ENCODE measurements at regions not wholly inside any gene's neighbourhood (a gene's known extent, or its start where the extent isn't known, plus 50 kb on each side); places are given as distances from the start of the nearest gene placed in this dataset.

DNA sequence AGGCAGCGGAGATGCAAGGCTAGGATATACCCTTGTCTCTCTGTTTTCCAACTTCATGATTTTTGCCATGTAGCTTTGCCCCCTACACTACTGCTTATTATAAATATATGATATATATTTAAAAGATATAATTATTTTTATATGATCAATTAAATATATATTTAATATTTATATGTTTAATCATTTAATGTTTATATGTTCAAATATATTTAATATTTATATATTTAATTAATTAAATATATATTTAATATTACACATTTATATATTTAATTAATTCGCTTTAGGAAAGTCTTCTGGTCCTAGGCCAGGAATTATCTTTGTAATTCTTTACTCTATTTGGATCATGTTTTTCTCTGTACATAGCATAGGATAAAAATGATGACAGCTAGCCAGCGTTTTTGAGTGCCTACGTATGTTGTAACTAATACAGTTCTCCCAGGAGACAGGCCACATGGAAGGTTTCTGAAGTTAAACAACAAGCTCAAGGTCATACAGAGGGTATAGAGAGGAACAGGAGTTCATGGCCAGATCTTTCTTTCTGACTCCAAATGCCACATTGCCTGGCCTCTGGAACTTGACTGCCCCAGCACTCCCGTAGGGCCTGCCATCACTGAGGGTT lies 192.5 kb downstream of the KCNA5 start:
- Mint-ChIP-seq H3K4me3 (no peak overlapping the region), H3K27ac (no peak overlapping the region), H3K4me1 (no peaks in the 10 kb centered on the region), H3K9me3 (no peaks in the 10 kb centered on the region), H3K36me3 (ENCODE audit: low read depth) (no peaks in the 10 kb centered on the region), H3K27me3 (no peaks in the 10 kb centered on the region)
- no peak for DNase-seq
- intact Hi-C loops (cut with micrococcal nuclease) = no loop called here

DNA sequence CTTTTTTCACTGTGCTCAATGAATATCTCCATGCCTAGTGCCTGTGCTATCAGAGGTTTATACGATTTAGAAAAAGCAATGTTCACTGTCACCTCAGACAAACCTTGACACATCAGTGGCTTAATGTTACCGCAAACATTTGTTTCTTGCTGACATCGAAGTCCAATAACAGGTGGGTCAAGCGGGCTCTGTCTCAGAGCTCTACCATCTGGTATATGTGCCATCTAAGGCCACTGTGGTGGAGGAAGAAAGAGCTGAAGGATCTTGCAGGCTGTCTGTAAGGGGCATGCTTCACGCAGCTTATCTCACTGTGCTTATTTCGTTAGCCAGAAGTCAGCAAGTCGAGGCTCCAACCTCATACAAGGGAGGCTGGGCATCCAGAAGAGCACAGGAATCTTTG lies 189.5 kb upstream of the NTF3 start:
- no peak overlapping the region for H3K4me3 Mint-ChIP-seq
- H3K4me1 Mint-ChIP-seq = no peaks in the 10 kb centered on the region
- H3K9me3 Mint-ChIP-seq = no peaks in the 10 kb centered on the region
- no peaks in the 10 kb centered on the region for H3K36me3 Mint-ChIP-seq (ENCODE audit: low read depth)
- DNase-seq = no peak
- intact Hi-C loops (cut with micrococcal nuclease) = no loop called here
- no peaks in the 10 kb centered on the region for H3K27me3 Mint-ChIP-seq
- H3K27ac Mint-ChIP-seq = no peak overlapping the region

DNA sequence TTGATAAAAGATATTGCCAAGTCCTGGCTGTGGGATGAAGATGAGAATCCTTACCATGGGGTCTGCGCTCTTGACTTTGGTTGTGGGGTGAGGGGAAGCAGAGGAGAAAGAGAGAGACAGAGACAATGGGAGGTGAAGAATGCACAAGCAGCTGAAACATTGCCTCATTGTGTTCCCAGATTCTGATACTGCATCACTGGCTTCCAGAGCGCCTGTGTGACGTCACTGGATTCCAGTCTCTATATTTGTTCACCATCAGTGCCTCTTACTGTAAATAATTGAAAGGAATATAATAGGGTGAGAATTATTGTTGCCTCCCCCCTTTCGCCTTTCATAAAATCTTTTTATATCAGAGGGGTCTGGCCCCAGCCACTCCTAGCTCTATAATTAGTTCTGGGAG lies 188.9 kb upstream of the NTF3 start:
- H3K4me3 Mint-ChIP-seq = no peak overlapping the region
- H3K27me3 Mint-ChIP-seq = no peaks in the 10 kb centered on the region
- intact Hi-C loops (cut with micrococcal nuclease) = no loop called here
- no peaks in the 10 kb centered on the region for H3K36me3 Mint-ChIP-seq (ENCODE audit: low read depth)
- H3K27ac Mint-ChIP-seq = no peak overlapping the region
- no peaks in the 10 kb centered on the region for H3K9me3 Mint-ChIP-seq
- no peak for DNase-seq
- no peaks in the 10 kb centered on the region for H3K4me1 Mint-ChIP-seq

DNA sequence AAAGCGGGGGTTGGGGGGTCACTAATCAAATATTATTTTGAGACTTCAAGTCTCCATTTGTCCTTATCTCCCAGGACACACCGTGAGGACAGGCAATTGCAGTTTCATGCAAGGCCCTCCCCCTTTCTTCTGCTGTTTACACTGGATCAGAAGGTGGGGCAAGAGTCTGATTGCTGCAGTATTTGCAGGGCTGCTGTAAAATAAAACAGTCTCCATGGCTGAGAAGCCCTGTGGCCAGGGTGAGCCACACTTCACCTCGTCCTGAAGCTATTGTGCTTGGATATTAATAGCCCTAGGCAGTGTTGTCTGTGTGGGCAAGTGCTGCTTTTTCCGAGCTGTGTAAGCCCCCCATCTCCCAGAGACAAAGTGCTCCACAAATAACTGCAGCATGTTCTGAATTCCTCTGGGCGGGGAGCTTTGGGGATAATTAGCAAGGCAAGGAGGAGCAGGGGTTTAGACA lies 187.4 kb upstream of the NTF3 start:
- Mint-ChIP-seq H3K27me3 (no peaks in the 10 kb centered on the region), H3K4me3 (no peak overlapping the region), H3K36me3 (ENCODE audit: low read depth) (no peaks in the 10 kb centered on the region), H3K4me1 (no peaks in the 10 kb centered on the region), H3K27ac (no peak overlapping the region), H3K9me3 (no peaks in the 10 kb centered on the region)
- no peak for DNase-seq
- intact Hi-C loops (cut with micrococcal nuclease) = no loop called here

DNA sequence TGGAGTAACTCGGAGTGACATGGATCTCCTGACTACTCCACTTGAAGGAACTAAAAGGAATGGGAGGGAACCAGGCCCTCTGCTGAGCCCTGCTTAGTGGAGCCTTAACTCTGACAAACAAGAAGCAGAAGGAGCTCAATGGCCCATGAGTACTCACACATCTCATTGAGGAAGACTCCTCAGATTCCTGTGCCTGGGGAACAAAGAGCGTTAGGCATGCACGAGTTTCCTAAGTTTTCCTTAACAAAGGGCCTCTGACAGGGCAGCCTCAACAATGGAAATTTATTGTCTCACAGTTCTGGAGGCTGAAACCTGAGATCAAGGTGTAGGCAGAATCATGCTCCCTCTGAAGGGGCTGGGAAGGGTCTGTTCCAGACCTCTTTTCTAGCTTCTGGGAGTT lies 185.7 kb upstream of the NTF3 start:
- no peak for DNase-seq
- H3K27ac Mint-ChIP-seq = no peak overlapping the region
- H3K36me3 Mint-ChIP-seq (ENCODE audit: low read depth) = no peaks in the 10 kb centered on the region
- H3K4me1 Mint-ChIP-seq = no peaks in the 10 kb centered on the region
- H3K4me3 Mint-ChIP-seq = no peak overlapping the region
- intact Hi-C loops (cut with micrococcal nuclease) = no loop called here
- no peaks in the 10 kb centered on the region for H3K27me3 Mint-ChIP-seq
- H3K9me3 Mint-ChIP-seq = no peaks in the 10 kb centered on the region

DNA sequence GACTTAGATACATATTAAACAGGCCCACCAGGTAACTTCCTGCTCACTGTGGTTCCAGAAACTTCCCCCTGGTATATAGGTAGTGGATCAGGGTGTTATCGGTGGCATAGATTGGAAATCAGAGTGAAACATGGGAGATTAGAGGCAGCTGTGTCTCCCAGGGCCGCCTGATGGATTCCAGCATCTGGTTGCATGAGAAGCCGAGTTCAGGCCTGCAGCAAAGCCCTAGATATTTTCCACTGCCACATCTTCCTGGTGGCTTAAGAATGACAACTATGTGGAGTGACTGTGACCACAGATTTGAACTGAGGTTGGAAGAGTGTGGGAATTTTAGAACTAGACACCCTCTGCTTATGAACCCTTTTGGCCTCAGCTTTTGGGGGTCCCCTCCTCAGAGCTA lies 184.8 kb upstream of the NTF3 start:
- no peak overlapping the region for H3K27ac Mint-ChIP-seq
- H3K27me3 Mint-ChIP-seq = no peaks in the 10 kb centered on the region
- no peaks in the 10 kb centered on the region for H3K9me3 Mint-ChIP-seq
- no peak overlapping the region for H3K4me3 Mint-ChIP-seq
- no peak for DNase-seq
- intact Hi-C loops (cut with micrococcal nuclease) = no loop called here
- H3K36me3 Mint-ChIP-seq (ENCODE audit: low read depth) = no peaks in the 10 kb centered on the region
- H3K4me1 Mint-ChIP-seq = no peaks in the 10 kb centered on the region

DNA sequence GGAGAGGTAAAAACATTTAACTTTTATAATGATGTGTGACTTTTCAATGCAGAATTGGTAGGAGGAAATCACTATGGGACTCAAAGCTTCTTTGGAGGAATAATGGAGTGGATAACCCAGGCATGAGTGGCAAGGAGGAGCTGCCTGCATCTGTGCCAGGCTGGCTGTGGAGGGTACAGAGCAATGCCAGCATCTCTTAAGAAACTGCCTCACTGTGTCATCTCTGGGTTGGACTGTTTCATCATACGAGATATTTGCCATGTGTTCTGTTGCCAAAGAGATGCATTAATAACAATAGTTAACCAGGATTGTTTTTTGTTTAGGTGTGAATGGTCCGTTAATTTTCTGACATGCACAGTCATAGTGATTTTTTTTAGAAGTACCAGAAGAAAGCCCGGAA lies 183.7 kb upstream of the NTF3 start:
- Mint-ChIP-seq H3K27me3 (no peaks in the 10 kb centered on the region), H3K27ac (no peak overlapping the region), H3K4me3 (no peak overlapping the region), H3K36me3 (ENCODE audit: low read depth) (no peaks in the 10 kb centered on the region), H3K4me1 (no peaks in the 10 kb centered on the region), H3K9me3 (no peaks in the 10 kb centered on the region)
- intact Hi-C loops (cut with micrococcal nuclease) = no loop called here
- DNase-seq = no peak

DNA sequence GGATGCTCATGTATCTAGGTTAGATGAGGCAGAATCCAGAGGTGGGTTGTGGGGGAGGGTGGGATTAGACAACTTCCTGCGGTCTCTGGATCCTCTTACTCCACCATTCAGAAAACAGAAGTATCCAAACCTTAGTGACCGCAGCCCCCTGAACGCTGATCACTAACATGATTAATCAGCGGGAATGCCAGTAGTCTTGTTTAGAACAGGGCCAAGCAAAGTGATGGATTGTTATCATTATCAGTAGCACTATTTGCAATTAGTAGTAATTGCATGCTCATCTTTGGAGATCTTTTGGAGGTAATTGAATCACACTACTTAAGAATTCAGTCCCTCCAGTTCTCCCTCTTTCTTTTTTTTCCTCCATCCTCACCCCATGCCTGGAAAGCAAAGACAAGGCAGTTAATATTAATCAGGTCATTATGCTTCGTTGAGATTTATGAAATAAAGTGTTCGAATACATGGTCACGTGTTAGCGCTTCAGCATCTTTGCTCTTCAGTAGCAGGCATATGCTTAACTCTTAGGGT lies 182.8 kb upstream of the NTF3 start:
- H3K4me3 Mint-ChIP-seq = no peak overlapping the region
- H3K4me1 Mint-ChIP-seq = no peaks in the 10 kb centered on the region
- no peaks in the 10 kb centered on the region for H3K36me3 Mint-ChIP-seq (ENCODE audit: low read depth)
- intact Hi-C loops (cut with micrococcal nuclease) = no loop called here
- H3K9me3 Mint-ChIP-seq = no peaks in the 10 kb centered on the region
- H3K27ac Mint-ChIP-seq = no peak overlapping the region
- DNase-seq = no peak
- no peaks in the 10 kb centered on the region for H3K27me3 Mint-ChIP-seq

DNA sequence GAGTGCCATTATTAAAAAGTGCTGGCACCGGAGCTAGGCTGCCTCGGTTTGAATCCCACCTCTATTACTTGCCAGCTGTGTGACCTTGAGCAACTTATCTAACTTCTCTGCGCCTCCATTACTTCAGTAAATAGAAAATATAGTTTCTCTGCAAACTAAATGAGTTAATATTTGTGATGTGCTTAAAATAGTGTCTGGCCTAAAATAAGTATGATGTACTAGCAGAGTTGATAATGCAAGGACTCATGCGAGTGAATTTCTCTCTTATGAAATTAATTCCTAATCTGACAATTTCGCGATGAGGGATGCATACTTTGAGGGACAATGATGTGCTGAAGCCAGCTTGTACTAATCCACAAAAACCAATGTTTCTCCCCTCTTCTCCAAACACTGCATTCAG lies 180.8 kb upstream of the NTF3 start:
- DNase-seq = no peak
- intact Hi-C loops (cut with micrococcal nuclease) = no loop called here
- H3K9me3 Mint-ChIP-seq = no peaks in the 10 kb centered on the region
- no peaks in the 10 kb centered on the region for H3K36me3 Mint-ChIP-seq (ENCODE audit: low read depth)
- H3K27me3 Mint-ChIP-seq = no peaks in the 10 kb centered on the region
- H3K27ac Mint-ChIP-seq = no peak overlapping the region
- H3K4me3 Mint-ChIP-seq = no peak overlapping the region
- no peaks in the 10 kb centered on the region for H3K4me1 Mint-ChIP-seq

DNA sequence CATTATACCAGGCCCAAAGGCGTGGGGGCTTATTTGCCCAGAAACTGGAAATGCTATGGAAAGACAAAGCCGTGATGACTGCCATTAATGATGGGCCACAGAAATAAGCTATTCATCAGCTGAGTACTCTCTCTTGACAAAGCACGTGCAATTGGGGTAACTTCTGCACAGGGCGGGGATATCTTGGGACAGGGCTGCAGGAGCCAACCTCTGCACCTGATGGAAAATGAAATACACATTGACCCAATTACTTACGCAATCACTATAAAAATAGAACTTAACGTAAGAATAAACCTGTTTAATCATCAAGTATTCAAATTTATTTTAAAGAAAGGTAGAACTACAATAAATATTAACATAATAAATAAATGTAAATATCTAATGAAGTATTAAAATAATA lies 180.1 kb upstream of the NTF3 start:
- Mint-ChIP-seq H3K27ac (no peak overlapping the region), H3K9me3 (no peaks in the 10 kb centered on the region), H3K4me3 (no peak overlapping the region), H3K36me3 (ENCODE audit: low read depth) (no peaks in the 10 kb centered on the region), H3K27me3 (no peaks in the 10 kb centered on the region), H3K4me1 (no peaks in the 10 kb centered on the region)
- intact Hi-C loops (cut with micrococcal nuclease) = no loop called here
- no peak for DNase-seq

DNA sequence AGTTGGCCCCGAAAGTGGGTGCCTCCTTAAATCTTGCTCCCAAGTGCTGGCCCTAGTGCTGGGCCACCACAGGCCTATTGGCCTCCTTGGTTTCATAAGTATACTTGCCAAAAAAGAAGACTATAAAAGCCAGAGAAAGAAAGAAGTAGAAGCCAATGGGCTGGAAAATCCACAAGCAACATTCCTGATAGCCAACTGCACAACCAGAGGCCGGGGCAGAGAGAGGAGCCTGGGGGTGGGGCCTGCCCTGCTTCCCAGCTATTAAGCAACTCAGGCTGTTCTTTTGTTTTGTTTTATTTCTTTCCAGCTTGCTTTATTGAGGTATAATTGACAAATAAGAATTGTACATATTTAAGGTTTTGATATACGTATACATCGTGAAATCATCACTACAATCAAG lies 177.2 kb upstream of the NTF3 start:
- no peaks in the 10 kb centered on the region for H3K9me3 Mint-ChIP-seq
- H3K4me1 Mint-ChIP-seq = no peaks in the 10 kb centered on the region
- intact Hi-C loops (cut with micrococcal nuclease) = no loop called here
- no peak overlapping the region for H3K27ac Mint-ChIP-seq
- DNase-seq = no peak
- H3K27me3 Mint-ChIP-seq = no peaks in the 10 kb centered on the region
- H3K36me3 Mint-ChIP-seq (ENCODE audit: low read depth) = no peaks in the 10 kb centered on the region
- H3K4me3 Mint-ChIP-seq = no peak overlapping the region

DNA sequence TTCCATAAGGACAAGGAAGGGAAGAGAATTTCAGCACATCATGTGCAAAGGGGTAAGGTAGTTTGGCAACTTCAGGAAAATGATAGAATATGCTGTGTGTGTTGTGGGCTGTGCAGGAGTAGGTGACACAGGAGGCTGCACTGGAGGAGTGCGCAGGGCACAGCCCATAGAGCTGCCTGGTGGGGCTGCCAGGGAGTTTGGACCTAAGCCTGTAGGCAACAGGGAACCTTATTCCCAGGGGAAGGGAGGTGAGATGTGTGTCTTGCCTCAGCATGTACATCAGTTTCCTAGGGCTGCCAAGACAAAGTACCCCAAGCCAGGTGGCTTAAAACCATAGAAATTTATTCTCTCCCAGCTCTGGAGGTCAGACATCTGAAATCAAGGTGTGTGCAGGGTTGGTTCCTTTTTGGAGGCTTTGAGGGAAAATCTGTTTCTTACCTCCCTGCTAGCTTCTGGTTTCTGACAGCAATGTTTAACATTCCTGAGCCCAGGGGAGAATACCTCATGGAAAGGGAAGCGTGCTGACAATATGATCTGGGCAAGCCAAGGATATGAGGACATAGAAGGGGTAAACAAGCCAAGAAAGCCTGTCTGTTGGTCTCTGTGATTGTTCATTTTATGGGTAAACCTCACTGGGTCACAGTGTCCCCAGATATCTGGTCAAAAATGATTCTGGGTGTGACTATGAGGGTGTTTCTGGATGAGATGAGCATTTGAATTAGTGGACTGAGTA lies 174.0 kb upstream of the NTF3 start:
- Mint-ChIP-seq H3K4me3 (no peak overlapping the region), H3K27me3 (no peaks in the 10 kb centered on the region), H3K27ac (no peak overlapping the region), H3K9me3 (no peaks in the 10 kb centered on the region), H3K4me1 (no peaks in the 10 kb centered on the region), H3K36me3 (ENCODE audit: low read depth) (no peaks in the 10 kb centered on the region)
- no peak for DNase-seq
- intact Hi-C loops (cut with micrococcal nuclease) = no loop called here

DNA sequence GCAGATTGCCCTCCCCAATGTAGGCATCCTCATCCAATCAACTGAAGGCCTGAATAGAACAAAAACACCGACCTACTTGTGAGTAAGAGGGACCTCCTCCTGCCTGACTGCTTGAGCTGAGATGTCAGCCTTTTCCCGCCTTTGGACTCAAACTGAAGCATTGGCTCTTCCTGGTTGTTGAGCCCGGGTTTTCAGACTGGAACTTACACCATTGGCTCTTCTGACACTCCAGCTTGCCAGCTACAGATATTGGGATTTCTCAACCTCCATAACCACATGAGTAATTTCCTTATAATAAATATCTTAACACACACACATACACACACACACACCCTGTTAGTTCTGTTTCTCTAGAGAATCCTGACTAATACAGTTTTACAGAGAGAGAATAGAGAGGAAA lies 173.4 kb upstream of the NTF3 start:
- H3K4me1 Mint-ChIP-seq = no peaks in the 10 kb centered on the region
- no peaks in the 10 kb centered on the region for H3K36me3 Mint-ChIP-seq (ENCODE audit: low read depth)
- DNase-seq = no peak
- intact Hi-C loops (cut with micrococcal nuclease) = no loop called here
- no peak overlapping the region for H3K4me3 Mint-ChIP-seq
- no peaks in the 10 kb centered on the region for H3K27me3 Mint-ChIP-seq
- no peaks in the 10 kb centered on the region for H3K9me3 Mint-ChIP-seq
- H3K27ac Mint-ChIP-seq = no peak overlapping the region

DNA sequence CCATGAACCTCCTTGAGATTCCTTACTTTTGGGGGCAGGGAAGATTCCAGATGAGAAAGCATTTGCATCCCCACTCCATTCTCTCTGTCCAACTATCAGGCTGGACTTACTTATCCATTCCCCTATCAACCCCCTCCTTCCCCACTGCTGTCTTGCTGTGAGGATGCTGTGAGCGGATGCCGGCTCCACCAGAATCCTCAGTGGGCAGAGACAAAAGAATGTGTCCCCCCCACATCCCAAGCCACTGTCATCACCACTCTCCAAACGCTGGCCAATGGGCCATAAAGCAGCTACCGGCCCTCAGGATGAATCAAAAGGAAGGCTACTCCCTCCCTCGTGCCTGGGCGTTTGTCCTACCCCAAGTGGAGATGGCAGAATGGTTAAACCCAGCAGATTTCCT lies 173.0 kb upstream of the NTF3 start:
- no peaks in the 10 kb centered on the region for H3K36me3 Mint-ChIP-seq (ENCODE audit: low read depth)
- H3K9me3 Mint-ChIP-seq = no peaks in the 10 kb centered on the region
- H3K27me3 Mint-ChIP-seq = no peaks in the 10 kb centered on the region
- no peak overlapping the region for H3K4me3 Mint-ChIP-seq
- intact Hi-C loops (cut with micrococcal nuclease) = no loop called here
- no peaks in the 10 kb centered on the region for H3K4me1 Mint-ChIP-seq
- no peak overlapping the region for H3K27ac Mint-ChIP-seq
- DNase-seq = no peak

DNA sequence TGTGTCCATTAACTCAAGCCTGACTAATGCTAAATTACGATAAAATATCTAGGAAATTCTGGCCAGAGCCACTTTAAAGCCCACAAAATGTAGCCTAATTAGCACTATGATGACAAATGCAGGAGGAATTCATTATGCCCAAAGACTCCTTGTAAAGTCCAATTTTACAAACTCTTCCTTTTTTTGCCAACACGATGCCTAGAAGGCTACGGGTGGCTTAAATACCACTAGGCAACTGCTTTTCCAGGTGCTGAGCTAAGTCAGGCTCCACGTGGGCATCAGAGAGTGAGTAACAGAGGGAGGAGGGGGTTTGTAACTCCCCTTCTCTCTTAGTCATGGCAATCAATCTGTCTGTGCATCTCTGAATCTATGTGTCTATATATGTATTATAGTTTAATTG lies 172.4 kb upstream of the NTF3 start:
- intact Hi-C loops (cut with micrococcal nuclease) = no loop called here
- H3K36me3 Mint-ChIP-seq (ENCODE audit: low read depth) = no peaks in the 10 kb centered on the region
- H3K27ac Mint-ChIP-seq = no peak overlapping the region
- DNase-seq = no peak
- H3K9me3 Mint-ChIP-seq = no peaks in the 10 kb centered on the region
- H3K27me3 Mint-ChIP-seq = no peaks in the 10 kb centered on the region
- no peak overlapping the region for H3K4me3 Mint-ChIP-seq
- no peaks in the 10 kb centered on the region for H3K4me1 Mint-ChIP-seq

Measured in activated CD4-positive, alpha-beta T cell treated with anti-CD3 and anti-CD28 coated beads, Interleukin-2, amount 10 ng/mL, durations not matched to agents 24 days and 14 days (primary cell).